Spleen (tissue), 7 donors: ENCODE measurements at regions not wholly inside any gene's neighbourhood (a gene's known extent, or its start where the extent isn't known, plus 50 kb on each side); places are given as distances from the start of the nearest gene placed in this dataset.

Source experiments
- CTCF ChIP-seq, 11 experiments: fragments of 200-600 bp in 7 of 11; fragments of 450-650 bp in 4 of 11; sonication (generic) in 4 of 11; IDR thresholded peaks in 8 of 11; conservative IDR thresholded peaks in 3 of 11; 1 replicate in 7 of 11; 2 replicates in 4 of 11; pipeline versions ENCODE4 v1.4.0 to v1.8.0; 2016 to 2021; ENCODE audit warnings: antibody characterized with exemption in 11 of 11, inconsistent platforms in 4 of 11, mild to moderate bottlenecking in 1 of 11
- POLR2A ChIP-seq, 3 donors: fragments of 450-650 bp; IDR thresholded peaks; one replicate each; pipeline ENCODE4 v1.5.1; 2017; ENCODE audit warnings: antibody characterized with exemption in 3 of 3, mild to moderate bottlenecking in 1 of 3
- donor health status: DM: no; HTN: no; CAD: no; lungs with moderate emphysema.
- donor health status: DM: no; HTN: no; CAD: no.
- donor health status: DM: no; HTN: no; CAD: no.

- no peak for TF ChIP-seq CTCF (IDR thresholded peaks at IDR 0.05 in 8 of 11, conservative IDR thresholded peaks at IDR 0.05 in 3 of 11)
- no peak for TF ChIP-seq POLR2A (IDR thresholded peaks at IDR 0.05)
Measured at GRCh38 chr17:65418622-65419021, 142.8 kb downstream of the AXIN2 start.
